ENCODE measurements at regions not wholly inside any gene's neighbourhood (a gene's known extent, or its start where the extent isn't known, plus 50 kb on each side); places are given as distances from the start of the nearest gene placed in this dataset.

- no peaks in the 10 kb centered on the region for H3K36me3 ChIP-seq (ENCODE audit: insufficient read depth, low read length, poor library complexity, severe bottlenecking)
- no peaks in the 10 kb centered on the region for H3K9me3 ChIP-seq (ENCODE audit: low read depth, low read length, poor library complexity, severe bottlenecking)
- no peak overlapping the region for H3K4me3 ChIP-seq (ENCODE audit: low read depth, low read length, poor library complexity, severe bottlenecking)
- POLR2A ChIA-PET (ENCODE audit: low non-redundant PET) = no interaction called here
- no peaks in the 10 kb centered on the region for H3K4me1 ChIP-seq (ENCODE audit: insufficient read depth, low read length, poor library complexity, severe bottlenecking)
- intact Hi-C loops (cut with micrococcal nuclease; ENCODE audit: unreplicated experiment) = no loop called here
- CTCF ChIA-PET = no interaction called here
- BruUV-seq (replicated peaks) = no TSS peak
- DNase-seq (ENCODE audit: low spot score) = no peak
- H3K27ac ChIP-seq (ENCODE audit: low read depth, low read length, poor library complexity, severe bottlenecking) = no peak overlapping the region
- H3K27me3 ChIP-seq (replicated peaks; ENCODE audit: insufficient read depth, low read depth, low read length, poor library complexity) = no peaks in the 10 kb centered on the region
- TF ChIP-seq CTCF (conservative IDR thresholded peaks at IDR 0.05; ENCODE audit: low read depth, low read length) (no peak), EZH2 (IDR thresholded peaks at IDR 0.05; ENCODE audit: borderline replicate concordance, low read depth, low read length, poor library complexity, severe bottlenecking) (no peak)
Observed at GRCh38 chr2:19702267-19702666, 199.5 kb downstream of the TTC32 start.

- Histone ChIP-seq H3K27me3 (replicated peaks; ENCODE audit: insufficient read depth, low read depth, low read length, poor library complexity) (no peaks in the 10 kb centered on the region), H3K4me1 (ENCODE audit: insufficient read depth, low read length, poor library complexity, severe bottlenecking) (no peaks in the 10 kb centered on the region), H3K4me3 (ENCODE audit: low read depth, low read length, poor library complexity, severe bottlenecking) (no peak overlapping the region), H3K27ac (ENCODE audit: low read depth, low read length, poor library complexity, severe bottlenecking) (no peak overlapping the region), H3K36me3 (ENCODE audit: insufficient read depth, low read length, poor library complexity, severe bottlenecking) (no peaks in the 10 kb centered on the region), H3K9me3 (ENCODE audit: low read depth, low read length, poor library complexity, severe bottlenecking) (no peaks in the 10 kb centered on the region)
- TF ChIP-seq EZH2 (IDR thresholded peaks at IDR 0.05; ENCODE audit: borderline replicate concordance, low read depth, low read length, poor library complexity, severe bottlenecking) (no peak), CTCF (conservative IDR thresholded peaks at IDR 0.05; ENCODE audit: low read depth, low read length) (no peak)
- CTCF ChIA-PET = no interaction called here
- DNase-seq (ENCODE audit: low spot score) = no peak
- intact Hi-C loops (cut with micrococcal nuclease; ENCODE audit: unreplicated experiment) = no loop called here
- POLR2A ChIA-PET (ENCODE audit: low non-redundant PET) = no interaction called here
- no TSS peak for BruUV-seq (replicated peaks)
Observed at GRCh38 chr2:19700861-19701585, 200.8 kb downstream of the TTC32 start.

- POLR2A ChIA-PET (ENCODE audit: low non-redundant PET) = no interaction called here
- CTCF ChIA-PET = no interaction called here
Observed at GRCh38 chr2:19697131-19697530, 204.7 kb downstream of the TTC32 start.

More at GRCh38 chr2:19697131-19697530, 204.7 kb downstream of the TTC32 start:
- Histone ChIP-seq H3K27ac (ENCODE audit: low read depth, low read length, poor library complexity, severe bottlenecking) (no peak overlapping the region), H3K27me3 (replicated peaks; ENCODE audit: insufficient read depth, low read depth, low read length, poor library complexity) (no peaks in the 10 kb centered on the region), H3K4me1 (ENCODE audit: insufficient read depth, low read length, poor library complexity, severe bottlenecking) (no peaks in the 10 kb centered on the region), H3K36me3 (ENCODE audit: insufficient read depth, low read length, poor library complexity, severe bottlenecking) (no peaks in the 10 kb centered on the region), H3K9me3 (ENCODE audit: low read depth, low read length, poor library complexity, severe bottlenecking) (no peaks in the 10 kb centered on the region), H3K4me3 (ENCODE audit: low read depth, low read length, poor library complexity, severe bottlenecking) (no peak overlapping the region)
- TF ChIP-seq CTCF (conservative IDR thresholded peaks at IDR 0.05; ENCODE audit: low read depth, low read length) = no peak
- no peak for TF ChIP-seq EZH2 (IDR thresholded peaks at IDR 0.05; ENCODE audit: borderline replicate concordance, low read depth, low read length, poor library complexity, severe bottlenecking)
- no peak for DNase-seq (ENCODE audit: low spot score)
- no TSS peak for BruUV-seq (replicated peaks)
- intact Hi-C loops (cut with micrococcal nuclease; ENCODE audit: unreplicated experiment) = no loop called here
